ENCODE measurements at regions not wholly inside any gene's neighbourhood (a gene's known extent, or its start where the extent isn't known, plus 50 kb on each side); places are given as distances from the start of the nearest gene placed in this dataset.

- Histone ChIP-seq H3K36me3 (ENCODE audit: control insufficient read depth in 2 of 2, insufficient read depth in 2 of 2, low read length in 1 of 2) (no peaks in the 10 kb centered on the region), H3K27me3 (ENCODE audit: control insufficient read depth in 1 of 2, insufficient read depth in 2 of 2, low read length in 2 of 2) (no peaks in the 10 kb centered on the region), H3K27ac (ENCODE audit: low read depth in 2 of 2, low read length in 1 of 2) (peak overlapping the region in 1 of 2 donors; percentile 31), H3K4me3 (ENCODE audit: low read depth in 1 of 2, low read length in 2 of 2) (no peak overlapping the region), H3K9me3 (ENCODE audit: control insufficient read depth in 2 of 2, insufficient read depth in 1 of 2, low read depth in 1 of 2, low read length in 1 of 2) (no peaks in the 10 kb centered on the region), H3K4me1 (ENCODE audit: control insufficient read depth in 2 of 2, insufficient read depth in 2 of 2, low read length in 1 of 2) (peaks cover 0 to 2% of the 10 kb centered on the region in 2 donors)
- 24 to 27% methylated on average over 3 of the region's 3 CpGs for WGBS, 2 donors
Observed at GRCh38 chr3:152943645-152944044, 108.7 kb downstream of the P2RY1 start.

- Histone ChIP-seq H3K9me3 (ENCODE audit: control insufficient read depth in 2 of 2, insufficient read depth in 1 of 2, low read depth in 1 of 2, low read length in 1 of 2) (no peaks in the 10 kb centered on the region), H3K4me3 (ENCODE audit: low read depth in 1 of 2, low read length in 2 of 2) (no peak overlapping the region), H3K27ac (ENCODE audit: low read depth in 2 of 2, low read length in 1 of 2) (no peak overlapping the region), H3K36me3 (ENCODE audit: control insufficient read depth in 2 of 2, insufficient read depth in 2 of 2, low read length in 1 of 2) (no peaks in the 10 kb centered on the region), H3K4me1 (ENCODE audit: control insufficient read depth in 2 of 2, insufficient read depth in 2 of 2, low read length in 1 of 2) (peaks cover 0 to 2% of the 10 kb centered on the region in 2 donors), H3K27me3 (ENCODE audit: control insufficient read depth in 1 of 2, insufficient read depth in 2 of 2, low read length in 2 of 2) (no peaks in the 10 kb centered on the region)
- WGBS, 2 donors: 91 to 96% methylated on average over 1 of the region's 1 CpG
Observed at GRCh38 chr3:152944671-152945070, 109.7 kb downstream of the P2RY1 start.

- Histone ChIP-seq H3K9me3 (ENCODE audit: control insufficient read depth in 2 of 2, insufficient read depth in 1 of 2, low read depth in 1 of 2, low read length in 1 of 2) (no peaks in the 10 kb centered on the region), H3K36me3 (ENCODE audit: control insufficient read depth in 2 of 2, insufficient read depth in 2 of 2, low read length in 1 of 2) (no peaks in the 10 kb centered on the region), H3K27ac (ENCODE audit: low read depth in 2 of 2, low read length in 1 of 2) (no peak overlapping the region), H3K4me1 (ENCODE audit: control insufficient read depth in 2 of 2, insufficient read depth in 2 of 2, low read length in 1 of 2) (peaks cover 0 to 2% of the 10 kb centered on the region in 2 donors), H3K27me3 (ENCODE audit: control insufficient read depth in 1 of 2, insufficient read depth in 2 of 2, low read length in 2 of 2) (no peaks in the 10 kb centered on the region), H3K4me3 (ENCODE audit: low read depth in 1 of 2, low read length in 2 of 2) (no peak overlapping the region)
- 79 to 82% methylated on average over 2 of the region's 2 CpGs for WGBS, 2 donors
Observed at GRCh38 chr3:152945556-152945955, 110.6 kb downstream of the P2RY1 start.

- 59 to 61% methylated on average over 2 of the region's 2 CpGs for WGBS, 2 donors
- H3K36me3 ChIP-seq (ENCODE audit: control insufficient read depth in 2 of 2, insufficient read depth in 2 of 2, low read length in 1 of 2): no peaks in the 10 kb centered on the region
Observed at GRCh38 chr3:152957491-152957890, 122.6 kb downstream of the P2RY1 start.

GRCh38 chr3:152959307-152959706, 124.4 kb downstream of the P2RY1 start:
- Histone ChIP-seq H3K27me3 (ENCODE audit: control insufficient read depth in 1 of 2, insufficient read depth in 2 of 2, low read length in 2 of 2) (no peaks in the 10 kb centered on the region), H3K27ac (ENCODE audit: low read depth in 2 of 2, low read length in 1 of 2) (no peak overlapping the region), H3K36me3 (ENCODE audit: control insufficient read depth in 2 of 2, insufficient read depth in 2 of 2, low read length in 1 of 2) (no peaks in the 10 kb centered on the region), H3K4me1 (ENCODE audit: control insufficient read depth in 2 of 2, insufficient read depth in 2 of 2, low read length in 1 of 2) (no peaks in the 10 kb centered on the region), H3K9me3 (ENCODE audit: control insufficient read depth in 2 of 2, insufficient read depth in 1 of 2, low read depth in 1 of 2, low read length in 1 of 2) (no peaks in the 10 kb centered on the region), H3K4me3 (ENCODE audit: low read depth in 1 of 2, low read length in 2 of 2) (no peak overlapping the region)
- 86 to 88% methylated on average over 3 of the region's 3 CpGs for WGBS, 2 donors

More at GRCh38 chr3:152957491-152957890, 122.6 kb downstream of the P2RY1 start:
- no peaks in the 10 kb centered on the region for H3K27me3 ChIP-seq (ENCODE audit: control insufficient read depth in 1 of 2, insufficient read depth in 2 of 2, low read length in 2 of 2)
- H3K4me3 ChIP-seq (ENCODE audit: low read depth in 1 of 2, low read length in 2 of 2): no peak overlapping the region
- H3K9me3 ChIP-seq (ENCODE audit: control insufficient read depth in 2 of 2, insufficient read depth in 1 of 2, low read depth in 1 of 2, low read length in 1 of 2): no peaks in the 10 kb centered on the region
- no peak overlapping the region for H3K27ac ChIP-seq (ENCODE audit: low read depth in 2 of 2, low read length in 1 of 2)
- H3K4me1 ChIP-seq (ENCODE audit: control insufficient read depth in 2 of 2, insufficient read depth in 2 of 2, low read length in 1 of 2): no peaks in the 10 kb centered on the region

GRCh38 chr3:152960684-152961083, 125.8 kb downstream of the P2RY1 start:
- Histone ChIP-seq H3K4me3 (ENCODE audit: low read depth in 1 of 2, low read length in 2 of 2) (no peak overlapping the region), H3K9me3 (ENCODE audit: control insufficient read depth in 2 of 2, insufficient read depth in 1 of 2, low read depth in 1 of 2, low read length in 1 of 2) (no peaks in the 10 kb centered on the region), H3K36me3 (ENCODE audit: control insufficient read depth in 2 of 2, insufficient read depth in 2 of 2, low read length in 1 of 2) (no peaks in the 10 kb centered on the region), H3K27me3 (ENCODE audit: control insufficient read depth in 1 of 2, insufficient read depth in 2 of 2, low read length in 2 of 2) (no peaks in the 10 kb centered on the region), H3K27ac (ENCODE audit: low read depth in 2 of 2, low read length in 1 of 2) (no peak overlapping the region), H3K4me1 (ENCODE audit: control insufficient read depth in 2 of 2, insufficient read depth in 2 of 2, low read length in 1 of 2) (no peaks in the 10 kb centered on the region)
- 58 to 63% methylated on average over 3 of the region's 3 CpGs for WGBS, 2 donors

GRCh38 chr3:152961323-152961722, 126.4 kb downstream of the P2RY1 start:
- H3K27me3 ChIP-seq (ENCODE audit: control insufficient read depth in 1 of 2, insufficient read depth in 2 of 2, low read length in 2 of 2): no peaks in the 10 kb centered on the region
- H3K4me1 ChIP-seq (ENCODE audit: control insufficient read depth in 2 of 2, insufficient read depth in 2 of 2, low read length in 1 of 2): no peaks in the 10 kb centered on the region
- H3K36me3 ChIP-seq (ENCODE audit: control insufficient read depth in 2 of 2, insufficient read depth in 2 of 2, low read length in 1 of 2): no peaks in the 10 kb centered on the region
- 13 to 14% methylated on average over 2 of the region's 2 CpGs for WGBS, 2 donors
- H3K4me3 ChIP-seq (ENCODE audit: low read depth in 1 of 2, low read length in 2 of 2): no peak overlapping the region
- no peaks in the 10 kb centered on the region for H3K9me3 ChIP-seq (ENCODE audit: control insufficient read depth in 2 of 2, insufficient read depth in 1 of 2, low read depth in 1 of 2, low read length in 1 of 2)
- H3K27ac ChIP-seq (ENCODE audit: low read depth in 2 of 2, low read length in 1 of 2): no peak overlapping the region

- Histone ChIP-seq H3K9me3 (ENCODE audit: control insufficient read depth in 2 of 2, insufficient read depth in 1 of 2, low read depth in 1 of 2, low read length in 1 of 2) (no peaks in the 10 kb centered on the region), H3K27me3 (ENCODE audit: control insufficient read depth in 1 of 2, insufficient read depth in 2 of 2, low read length in 2 of 2) (no peaks in the 10 kb centered on the region), H3K36me3 (ENCODE audit: control insufficient read depth in 2 of 2, insufficient read depth in 2 of 2, low read length in 1 of 2) (no peaks in the 10 kb centered on the region), H3K4me1 (ENCODE audit: control insufficient read depth in 2 of 2, insufficient read depth in 2 of 2, low read length in 1 of 2) (no peaks in the 10 kb centered on the region), H3K4me3 (ENCODE audit: low read depth in 1 of 2, low read length in 2 of 2) (no peak overlapping the region), H3K27ac (ENCODE audit: low read depth in 2 of 2, low read length in 1 of 2) (no peak overlapping the region)
- 64 to 67% methylated on average over 1 of the region's 1 CpG for WGBS, 2 donors
Observed at GRCh38 chr3:152964911-152965609, 130.1 kb downstream of the P2RY1 start.

GRCh38 chr3:152968388-152969024, 133.6 kb downstream of the P2RY1 start:
- Histone ChIP-seq H3K27ac (ENCODE audit: low read depth in 2 of 2, low read length in 1 of 2) (no peak overlapping the region), H3K4me3 (ENCODE audit: low read depth in 1 of 2, low read length in 2 of 2) (no peak overlapping the region), H3K4me1 (ENCODE audit: control insufficient read depth in 2 of 2, insufficient read depth in 2 of 2, low read length in 1 of 2) (no peaks in the 10 kb centered on the region), H3K27me3 (ENCODE audit: control insufficient read depth in 1 of 2, insufficient read depth in 2 of 2, low read length in 2 of 2) (no peaks in the 10 kb centered on the region), H3K9me3 (ENCODE audit: control insufficient read depth in 2 of 2, insufficient read depth in 1 of 2, low read depth in 1 of 2, low read length in 1 of 2) (no peaks in the 10 kb centered on the region), H3K36me3 (ENCODE audit: control insufficient read depth in 2 of 2, insufficient read depth in 2 of 2, low read length in 1 of 2) (no peaks in the 10 kb centered on the region)
- 26 to 33% methylated on average over 3 of the region's 3 CpGs for WGBS, 2 donors
